PFSK-1 (cell line): ENCODE measurements at regions not wholly inside any gene's neighbourhood (a gene's known extent, or its start where the extent isn't known, plus 50 kb on each side); places are given as distances from the start of the nearest gene placed in this dataset.

Experiments used
- FOXP2 ChIP-seq: optimal IDR thresholded peaks from 2 replicates; pipeline ENCODE3; 2011; ENCODE audit warnings: borderline replicate concordance, control low read depth, inconsistent platforms; ENCODE audit not compliant: insufficient read depth; ENCODE audit errors: extremely low read length, extremely low read depth
- POLR2AphosphoS5 ChIP-seq: IDR thresholded peaks from 2 replicates; pipeline ENCODE4 v1.6.1; 2012; ENCODE audit warnings: low read depth, mild to moderate bottlenecking, control low read depth, low read length, moderate library complexity
- SIN3A ChIP-seq: IDR thresholded peaks from 2 replicates; pipeline ENCODE4 v1.6.1; 2012; ENCODE audit warnings: mild to moderate bottlenecking, low read length, moderate library complexity, borderline replicate concordance; ENCODE audit not compliant: insufficient read depth
- TAF1 ChIP-seq: IDR thresholded peaks from 2 replicates; pipeline ENCODE4 v1.6.1; 2012; ENCODE audit warnings: low read length, control low read depth, borderline replicate concordance; ENCODE audit not compliant: insufficient read depth
- TF ChIP-seq, protein P1 (sequence below), 2 experiments: IDR thresholded peaks; 2 replicates each; pipeline versions ENCODE4 v1.6.1 to v1.8.0; 2011 to 2012; ENCODE audit warnings: low read depth in 2 of 2, low read length in 2 of 2, control low read depth in 1 of 2, inconsistent platforms in 1 of 2, mild to moderate bottlenecking in 1 of 2, moderate library complexity in 1 of 2; ENCODE audit not compliant: insufficient read depth in 1 of 2

DNA sequence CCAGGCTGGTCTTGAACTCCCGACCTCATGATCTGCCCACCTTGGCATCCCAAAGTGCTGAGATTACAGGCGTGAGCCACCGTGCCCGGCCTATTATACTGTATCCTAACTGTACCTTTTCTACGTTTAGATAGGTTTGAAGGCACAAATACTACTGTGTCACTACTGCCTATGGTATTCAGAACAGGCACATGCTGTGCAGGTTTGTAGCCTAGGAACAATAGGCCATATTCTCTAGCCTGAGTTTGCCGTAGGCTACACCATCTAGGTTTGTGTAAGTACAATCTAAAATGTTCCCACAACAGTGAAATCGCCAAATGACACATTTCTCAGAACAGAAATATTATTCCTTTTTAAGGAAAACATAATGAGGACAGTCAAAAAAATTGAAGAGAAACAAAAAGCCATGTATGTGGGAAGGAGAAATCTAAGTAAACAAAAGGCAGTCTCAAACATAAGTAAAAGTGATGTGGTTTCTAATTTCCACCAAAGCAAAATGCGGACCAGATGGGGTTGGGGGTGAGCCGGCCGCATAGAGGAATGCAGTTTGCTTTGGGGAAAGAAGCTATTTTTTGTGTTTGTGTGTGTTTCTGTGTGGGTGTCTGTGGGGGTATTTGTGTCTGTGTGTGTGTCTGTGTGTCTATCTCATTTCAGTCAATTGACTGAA lies 192.6 kb upstream of the SALL4 start:
- TF ChIP-seq, protein P1, sequence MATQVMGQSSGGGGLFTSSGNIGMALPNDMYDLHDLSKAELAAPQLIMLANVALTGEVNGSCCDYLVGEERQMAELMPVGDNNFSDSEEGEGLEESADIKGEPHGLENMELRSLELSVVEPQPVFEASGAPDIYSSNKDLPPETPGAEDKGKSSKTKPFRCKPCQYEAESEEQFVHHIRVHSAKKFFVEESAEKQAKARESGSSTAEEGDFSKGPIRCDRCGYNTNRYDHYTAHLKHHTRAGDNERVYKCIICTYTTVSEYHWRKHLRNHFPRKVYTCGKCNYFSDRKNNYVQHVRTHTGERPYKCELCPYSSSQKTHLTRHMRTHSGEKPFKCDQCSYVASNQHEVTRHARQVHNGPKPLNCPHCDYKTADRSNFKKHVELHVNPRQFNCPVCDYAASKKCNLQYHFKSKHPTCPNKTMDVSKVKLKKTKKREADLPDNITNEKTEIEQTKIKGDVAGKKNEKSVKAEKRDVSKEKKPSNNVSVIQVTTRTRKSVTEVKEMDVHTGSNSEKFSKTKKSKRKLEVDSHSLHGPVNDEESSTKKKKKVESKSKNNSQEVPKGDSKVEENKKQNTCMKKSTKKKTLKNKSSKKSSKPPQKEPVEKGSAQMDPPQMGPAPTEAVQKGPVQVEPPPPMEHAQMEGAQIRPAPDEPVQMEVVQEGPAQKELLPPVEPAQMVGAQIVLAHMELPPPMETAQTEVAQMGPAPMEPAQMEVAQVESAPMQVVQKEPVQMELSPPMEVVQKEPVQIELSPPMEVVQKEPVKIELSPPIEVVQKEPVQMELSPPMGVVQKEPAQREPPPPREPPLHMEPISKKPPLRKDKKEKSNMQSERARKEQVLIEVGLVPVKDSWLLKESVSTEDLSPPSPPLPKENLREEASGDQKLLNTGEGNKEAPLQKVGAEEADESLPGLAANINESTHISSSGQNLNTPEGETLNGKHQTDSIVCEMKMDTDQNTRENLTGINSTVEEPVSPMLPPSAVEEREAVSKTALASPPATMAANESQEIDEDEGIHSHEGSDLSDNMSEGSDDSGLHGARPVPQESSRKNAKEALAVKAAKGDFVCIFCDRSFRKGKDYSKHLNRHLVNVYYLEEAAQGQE (IDR thresholded peaks at IDR 0.05; ENCODE audit: insufficient read depth in 1 of 2, low read depth in 2 of 2, low read length in 2 of 2): no peak
- no peak for TF ChIP-seq POLR2AphosphoS5
- TF ChIP-seq FOXP2: no peak
- TF ChIP-seq SIN3A: no peak
- no peak for TF ChIP-seq TAF1
